ENCODE measurements at regions not wholly inside any gene's neighbourhood (a gene's known extent, or its start where the extent isn't known, plus 50 kb on each side); places are given as distances from the start of the nearest gene placed in this dataset.

- TF ChIP-seq CTCF (IDR thresholded peaks at IDR 0.05) (no peak), POLR2A (IDR thresholded peaks at IDR 0.05) (no peak), EP300 (IDR thresholded peaks at IDR 0.05) (no peak)
Observed at GRCh38 chr20:58568126-58568482, 52.9 kb upstream of the APCDD1L start.
